ENCODE measurements at regions not wholly inside any gene's neighbourhood (a gene's known extent, or its start where the extent isn't known, plus 50 kb on each side); places are given as distances from the start of the nearest gene placed in this dataset.
"Not testable (repeated sequence)": the region's sequence is repeated elsewhere in the genome, so short reads cannot be mapped to it uniquely, and the experiment has no call there.

- Mint-ChIP-seq H3K27ac (no peak overlapping the region), H3K27me3 (no peaks in the 10 kb centered on the region), H3K36me3 (ENCODE audit: low read depth) (no peaks in the 10 kb centered on the region), H3K4me1 (no peaks in the 10 kb centered on the region), H3K4me3 (no peak overlapping the region), H3K9me3 (peaks cover 2% of the 10 kb centered on the region)
- intact Hi-C loops (cut with micrococcal nuclease) = no loop called here
- no peak for ATAC-seq (ENCODE audit: low read depth)
- CTCF ChIA-PET = no interaction called here
- no peak for TF ChIP-seq CTCF (IDR thresholded peaks at IDR 0.05)
- POLR2A ChIA-PET = no interaction called here
- DNase-seq = no peak
These were observed 194.3 kb upstream of the PIK3R1 start for GRCh38 chr5:68021227-68021626.

DNA sequence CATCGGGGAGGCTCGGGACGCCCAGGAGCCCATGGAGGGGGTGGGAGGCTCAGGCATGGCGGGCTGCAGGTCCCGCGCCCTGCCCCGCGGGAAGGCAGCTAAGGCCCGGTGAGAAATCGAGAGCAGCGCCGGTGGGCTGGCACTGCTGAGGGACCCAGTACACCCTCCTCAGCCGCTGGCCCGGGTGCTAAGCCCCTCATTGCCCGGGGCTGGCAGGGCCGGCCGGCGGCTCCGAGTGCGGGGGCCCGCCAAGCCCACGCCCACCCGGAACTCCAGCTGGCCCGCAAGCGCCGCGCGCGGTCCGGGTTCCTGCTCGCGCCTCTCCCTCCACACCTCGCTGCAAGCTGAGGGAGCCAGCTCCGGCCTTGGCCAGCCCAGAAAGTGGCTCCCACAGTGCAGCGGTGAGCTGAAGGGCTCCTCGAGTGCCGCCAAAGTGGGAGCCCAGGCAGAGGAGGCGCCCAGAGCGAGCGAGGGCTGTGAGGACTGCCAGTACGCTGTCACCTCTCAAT is 195.0 kb upstream of the PIK3R1 start:
- POLR2A ChIA-PET = not testable (repeated sequence)

GRCh38 chr5:68015381-68016302 is 199.9 kb upstream of the PIK3R1 start:
- CTCF ChIA-PET = no interaction called here

More for the DNA sequence above, 195.0 kb upstream of the PIK3R1 start:
- intact Hi-C loops (cut with micrococcal nuclease); CTCF ChIA-PET; H3K27me3 Mint-ChIP-seq; DNase-seq; H3K9me3 Mint-ChIP-seq; H3K4me3 Mint-ChIP-seq; H3K27ac Mint-ChIP-seq; H3K36me3 Mint-ChIP-seq (ENCODE audit: low read depth); ATAC-seq (ENCODE audit: low read depth); H3K4me1 Mint-ChIP-seq: not testable (repeated sequence)

GRCh38 chr5:68012831-68013230 is 202.7 kb upstream of the PIK3R1 start:
- DNase-seq = no peak
- Mint-ChIP-seq H3K4me1 (peaks cover 4% of the 10 kb centered on the region), H3K9me3 (no peaks in the 10 kb centered on the region), H3K27me3 (no peaks in the 10 kb centered on the region), H3K27ac (no peak overlapping the region), H3K4me3 (no peak overlapping the region), H3K36me3 (ENCODE audit: low read depth) (no peaks in the 10 kb centered on the region)
- CTCF ChIA-PET = no interaction called here
- ATAC-seq (ENCODE audit: low read depth) = no peak
- POLR2A ChIA-PET = no interaction called here
- intact Hi-C loops (cut with micrococcal nuclease) = no loop called here
- no peak for TF ChIP-seq CTCF (IDR thresholded peaks at IDR 0.05)

More at GRCh38 chr5:68015381-68016302, 199.9 kb upstream of the PIK3R1 start:
- no peak for ATAC-seq (ENCODE audit: low read depth)
- intact Hi-C loops (cut with micrococcal nuclease) = no loop called here
- POLR2A ChIA-PET = no interaction called here
- peaks cover 4% of the 10 kb centered on the region for H3K4me1 Mint-ChIP-seq
- no peaks in the 10 kb centered on the region for H3K27me3 Mint-ChIP-seq
- DNase-seq = no peak
- H3K27ac Mint-ChIP-seq = no peak overlapping the region
- H3K36me3 Mint-ChIP-seq (ENCODE audit: low read depth) = no peaks in the 10 kb centered on the region
- TF ChIP-seq CTCF (IDR thresholded peaks at IDR 0.05) = no peak
- no peak overlapping the region for H3K4me3 Mint-ChIP-seq
- no peaks in the 10 kb centered on the region for H3K9me3 Mint-ChIP-seq

GRCh38 chr5:68012429-68012828 is 203.1 kb upstream of the PIK3R1 start:
- no peaks in the 10 kb centered on the region for H3K27me3 Mint-ChIP-seq
- no peak for TF ChIP-seq CTCF (IDR thresholded peaks at IDR 0.05)
- intact Hi-C loops (cut with micrococcal nuclease) = no loop called here
- ATAC-seq (ENCODE audit: low read depth) = no peak
- ChIA-PET POLR2A (no interaction called here), CTCF (interaction anchor here (0.9 kb wide), 1 partner anchor 19 kb away, joined by 3 read pairs; no protein-coding TSS in a partner anchor)
- H3K4me3 Mint-ChIP-seq = no peak overlapping the region
- H3K4me1 Mint-ChIP-seq = peaks cover 4% of the 10 kb centered on the region
- H3K27ac Mint-ChIP-seq = no peak overlapping the region
- no peak for DNase-seq
- H3K36me3 Mint-ChIP-seq (ENCODE audit: low read depth) = no peaks in the 10 kb centered on the region
- no peaks in the 10 kb centered on the region for H3K9me3 Mint-ChIP-seq

Data from activated B cell treated with CpG ODN at 0.5 μM for 24 hours (primary cell).